Breast epithelium (tissue), 3 donors: ENCODE measurements at regions not wholly inside any gene's neighbourhood (a gene's known extent, or its start where the extent isn't known, plus 50 kb on each side); places are given as distances from the start of the nearest gene placed in this dataset.
"Not testable (repeated sequence)": the region's sequence is repeated elsewhere in the genome, so short reads cannot be mapped to it uniquely, and the experiment has no call there.

ENCODE experiments used
- POLR2A ChIP-seq: fragments of 450-650 bp; IDR thresholded peaks from one replicate; pipeline ENCODE4 v1.6.1; 2016; ENCODE audit warnings: antibody characterized with exemption, mild to moderate bottlenecking, moderate library complexity
- TF ChIP-seq, protein P1 (sequence below), 3 donors: fragments of 450-650 bp; IDR thresholded peaks; one replicate each; pipeline ENCODE4 v1.5.1; 2016 to 2017; ENCODE audit warnings: antibody characterized with exemption in 3 of 3, mild to moderate bottlenecking in 3 of 3, moderate library complexity in 3 of 3

DNA sequence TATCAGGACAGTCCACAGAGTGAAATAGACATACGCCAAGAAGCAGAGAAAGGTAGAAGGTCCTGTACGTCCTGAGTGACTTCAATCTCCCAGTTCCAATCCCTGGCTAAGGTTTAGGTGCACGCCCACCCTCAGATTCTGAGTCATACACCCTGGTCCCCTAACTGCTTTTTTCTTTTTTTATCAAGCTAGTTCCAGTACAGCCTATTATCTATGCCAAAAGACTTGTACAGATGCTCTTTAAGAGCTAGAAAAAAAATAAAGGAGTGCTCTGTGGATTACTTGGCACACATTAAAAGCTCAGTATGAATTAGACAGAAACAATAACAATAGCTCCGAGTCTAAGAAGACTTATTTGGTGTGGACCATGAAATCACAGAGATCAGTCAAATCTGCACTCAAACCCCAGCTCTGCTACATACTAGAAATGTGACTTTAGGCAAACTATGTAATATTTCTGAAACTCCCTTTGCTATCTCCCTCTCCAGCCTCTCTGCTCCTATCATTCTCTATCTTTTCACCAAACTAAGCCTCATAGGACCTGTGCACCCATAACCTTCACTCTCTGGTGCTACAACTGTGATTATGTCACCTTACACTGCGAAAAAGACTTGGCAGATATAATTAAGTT, 168.8 kb upstream of the KCTD7 start:
- not testable (repeated sequence) for TF ChIP-seq POLR2A
- TF ChIP-seq, protein P1, sequence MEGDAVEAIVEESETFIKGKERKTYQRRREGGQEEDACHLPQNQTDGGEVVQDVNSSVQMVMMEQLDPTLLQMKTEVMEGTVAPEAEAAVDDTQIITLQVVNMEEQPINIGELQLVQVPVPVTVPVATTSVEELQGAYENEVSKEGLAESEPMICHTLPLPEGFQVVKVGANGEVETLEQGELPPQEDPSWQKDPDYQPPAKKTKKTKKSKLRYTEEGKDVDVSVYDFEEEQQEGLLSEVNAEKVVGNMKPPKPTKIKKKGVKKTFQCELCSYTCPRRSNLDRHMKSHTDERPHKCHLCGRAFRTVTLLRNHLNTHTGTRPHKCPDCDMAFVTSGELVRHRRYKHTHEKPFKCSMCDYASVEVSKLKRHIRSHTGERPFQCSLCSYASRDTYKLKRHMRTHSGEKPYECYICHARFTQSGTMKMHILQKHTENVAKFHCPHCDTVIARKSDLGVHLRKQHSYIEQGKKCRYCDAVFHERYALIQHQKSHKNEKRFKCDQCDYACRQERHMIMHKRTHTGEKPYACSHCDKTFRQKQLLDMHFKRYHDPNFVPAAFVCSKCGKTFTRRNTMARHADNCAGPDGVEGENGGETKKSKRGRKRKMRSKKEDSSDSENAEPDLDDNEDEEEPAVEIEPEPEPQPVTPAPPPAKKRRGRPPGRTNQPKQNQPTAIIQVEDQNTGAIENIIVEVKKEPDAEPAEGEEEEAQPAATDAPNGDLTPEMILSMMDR (IDR thresholded peaks at IDR 0.05) = not testable (repeated sequence)
